Embryonic facial prominence (tissue), 1 donor: ENCODE measurements at regions not wholly inside any gene's neighbourhood (a gene's known extent, or its start where the extent isn't known, plus 50 kb on each side); places are given as distances from the start of the nearest gene placed in this dataset.
"Not testable (repeated sequence)": the region's sequence is repeated elsewhere in the genome, so short reads cannot be mapped to it uniquely, and the experiment has no call there.

Source experiments
- DNase-seq: peaks from one replicate; pipeline ENCODE4 v3.0.0-alpha.2; 2016; ENCODE audit errors: extremely low spot score

DNA sequence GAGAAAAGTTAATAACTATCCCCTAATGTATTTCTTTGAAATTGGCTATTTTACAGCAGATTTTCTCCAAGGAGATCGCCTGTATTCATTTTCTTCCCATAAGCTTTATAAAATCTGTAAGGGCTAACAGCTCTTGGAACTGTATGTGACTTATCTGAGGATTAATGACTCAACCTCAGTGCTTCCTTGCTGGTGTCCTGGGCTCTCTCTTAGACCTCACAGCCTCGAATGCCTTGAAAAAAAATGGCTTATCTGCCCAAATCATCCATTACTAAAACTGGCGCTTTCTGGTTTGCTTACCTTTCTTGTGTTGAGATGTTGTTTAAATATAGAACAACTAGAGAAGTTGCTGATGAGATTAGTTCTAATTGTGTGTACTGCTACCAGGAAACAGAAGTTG is 713.6 kb downstream of the SLC4A3 start:
- DNase-seq = no peak

DNA sequence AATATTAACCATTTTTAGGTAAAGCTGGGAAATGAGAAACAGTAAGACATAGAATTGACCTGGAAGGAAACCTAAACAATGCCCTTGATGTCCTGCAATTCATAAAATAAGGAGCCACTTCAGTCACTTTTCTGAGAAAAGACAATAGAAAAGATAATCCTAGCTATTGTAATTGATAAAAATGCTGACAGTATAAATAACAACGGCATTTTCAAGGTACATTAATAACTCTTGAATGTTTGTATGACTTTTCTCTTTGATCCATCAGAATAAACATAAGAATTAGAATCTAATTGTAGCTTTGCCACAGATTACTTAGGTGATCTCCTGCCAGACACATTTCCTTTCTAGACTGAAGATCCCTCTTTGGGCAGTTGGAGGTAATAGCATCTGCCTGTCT is 719.5 kb downstream of the SLC4A3 start:
- DNase-seq = no peak

DNA sequence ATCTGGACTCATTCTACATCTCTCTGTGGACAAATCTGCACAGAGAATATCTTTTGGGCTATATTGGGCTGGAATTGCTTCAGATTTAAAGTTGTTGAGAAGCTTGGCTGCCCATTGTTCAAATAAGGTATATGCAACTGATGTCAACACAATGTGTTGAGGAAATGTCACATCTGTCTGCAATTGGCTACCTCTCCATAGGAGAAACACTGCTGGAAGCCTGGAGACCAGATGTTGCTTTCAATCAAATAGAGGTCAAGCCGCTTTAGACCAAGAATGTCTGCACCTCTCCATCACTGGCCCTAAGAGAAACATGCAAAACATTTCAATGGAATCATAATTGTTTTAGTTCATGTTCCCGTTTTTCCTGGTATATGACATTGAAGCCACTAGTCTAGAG is 720.2 kb downstream of the SLC4A3 start:
- DNase-seq = no peak

DNA sequence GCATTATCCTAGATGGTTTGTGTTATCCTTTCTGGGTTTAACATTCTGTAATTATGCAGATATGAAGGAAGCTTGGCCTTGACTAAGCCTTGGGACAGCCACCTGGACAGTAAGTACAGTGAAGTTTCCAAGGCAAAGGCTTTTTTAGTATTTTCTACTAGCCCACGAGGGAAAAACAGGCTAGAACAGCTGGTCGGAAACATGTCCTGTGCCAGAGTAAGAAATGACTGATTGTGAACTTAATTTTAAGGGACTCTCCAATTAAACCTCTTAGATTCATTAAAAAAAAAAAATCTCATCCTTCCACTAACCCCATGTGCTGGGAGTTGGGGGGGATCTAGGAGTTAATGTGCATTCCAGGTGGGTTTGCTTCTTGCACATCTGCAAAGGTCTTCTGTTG is 720.8 kb downstream of the SLC4A3 start:
- no peak for DNase-seq

DNA sequence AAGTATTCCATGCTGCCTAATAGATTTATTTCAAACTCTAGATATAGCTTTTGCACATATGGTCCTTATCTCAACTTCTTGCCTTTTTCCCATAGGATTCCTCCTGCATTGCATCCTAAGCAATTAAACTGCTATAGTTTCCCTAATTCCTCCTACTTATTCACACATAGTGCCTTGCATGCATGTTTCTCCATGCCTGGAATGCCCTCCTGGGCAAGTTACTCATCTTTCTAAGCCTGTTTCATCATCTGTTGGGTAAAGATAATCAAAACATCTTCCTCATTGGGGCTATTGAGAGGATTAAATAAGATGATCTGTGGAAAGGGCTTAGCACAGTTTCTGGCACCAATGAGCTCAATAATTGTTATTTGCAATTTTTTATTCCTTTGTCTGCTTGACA is 726.5 kb downstream of the SLC4A3 start:
- no peak for DNase-seq

DNA sequence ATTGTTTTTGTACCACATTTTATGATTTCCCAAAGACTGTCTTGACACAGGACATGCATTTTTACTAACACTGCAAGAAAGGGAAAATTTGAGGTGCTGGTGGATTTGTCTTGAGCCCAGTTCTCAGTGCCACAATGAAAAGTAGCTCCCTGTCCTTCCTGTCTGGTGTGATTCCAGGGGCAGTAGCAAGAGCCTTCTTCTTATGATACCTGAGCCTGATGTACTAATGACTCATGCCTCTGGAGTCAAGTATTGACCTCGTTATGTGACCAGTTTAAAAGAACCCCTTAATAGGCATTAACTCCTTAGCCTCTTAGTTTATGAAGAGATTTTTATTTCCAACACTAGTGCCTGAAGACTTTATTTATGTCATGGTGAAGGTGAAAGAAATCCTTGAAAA is 728.6 kb downstream of the SLC4A3 start:
- DNase-seq = no peak

DNA sequence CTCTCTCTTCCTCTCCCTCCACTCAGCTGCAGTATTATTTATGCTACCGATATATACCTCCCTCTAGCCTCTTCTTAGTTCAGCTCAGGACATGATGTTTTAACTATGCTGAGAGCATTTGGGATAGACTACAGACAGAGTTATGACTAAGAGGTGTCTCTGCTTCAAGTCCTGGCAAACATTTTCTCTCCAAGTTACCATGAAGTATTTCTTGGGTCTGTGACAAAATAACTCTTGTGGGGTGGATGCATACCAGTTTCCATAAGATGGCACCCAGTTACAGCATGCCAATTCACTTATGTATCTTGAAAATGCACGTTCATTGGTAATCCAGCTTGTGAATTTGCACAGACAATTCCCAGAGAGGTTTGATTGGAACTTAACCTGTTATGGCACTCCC is 737.6 kb downstream of the SLC4A3 start:
- DNase-seq = no peak

DNA sequence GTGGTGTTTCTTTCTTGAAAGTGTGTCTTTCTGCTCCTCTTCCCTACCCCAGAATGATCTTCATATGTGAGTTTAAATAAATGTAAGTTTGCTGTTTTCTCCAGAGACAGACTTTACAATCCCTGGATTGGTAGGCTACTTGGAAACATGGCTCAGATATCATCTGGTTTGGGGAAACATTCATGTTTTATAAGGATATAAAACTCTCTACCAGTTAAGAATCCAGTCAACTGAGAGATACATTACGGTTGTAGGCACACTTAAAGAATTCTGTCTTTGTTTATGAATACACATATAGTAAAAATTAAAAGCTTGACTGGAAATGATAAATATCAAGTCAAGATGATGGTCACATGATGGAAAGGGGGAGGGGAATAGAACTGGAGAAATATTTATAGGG is 739.3 kb downstream of the SLC4A3 start:
- DNase-seq = no peak

DNA sequence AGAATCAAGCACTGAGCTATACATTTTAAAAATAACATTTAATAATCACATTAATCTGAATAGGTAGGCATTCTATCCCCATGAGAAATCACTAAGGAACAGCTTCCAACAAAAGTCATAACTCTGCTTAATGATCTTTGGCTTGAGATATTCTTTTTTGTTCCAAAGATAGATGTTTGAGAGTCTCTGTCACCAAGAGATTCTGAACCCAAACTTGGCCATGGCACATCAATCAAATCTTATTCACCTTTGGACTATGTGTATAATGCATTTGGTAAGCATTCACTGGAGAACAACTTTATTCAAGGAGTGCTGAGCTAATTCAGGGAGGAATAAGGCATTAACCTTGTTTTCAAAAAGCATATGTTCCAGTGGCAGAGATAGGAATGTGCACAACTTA is 743.3 kb downstream of the SLC4A3 start:
- no peak for DNase-seq

DNA sequence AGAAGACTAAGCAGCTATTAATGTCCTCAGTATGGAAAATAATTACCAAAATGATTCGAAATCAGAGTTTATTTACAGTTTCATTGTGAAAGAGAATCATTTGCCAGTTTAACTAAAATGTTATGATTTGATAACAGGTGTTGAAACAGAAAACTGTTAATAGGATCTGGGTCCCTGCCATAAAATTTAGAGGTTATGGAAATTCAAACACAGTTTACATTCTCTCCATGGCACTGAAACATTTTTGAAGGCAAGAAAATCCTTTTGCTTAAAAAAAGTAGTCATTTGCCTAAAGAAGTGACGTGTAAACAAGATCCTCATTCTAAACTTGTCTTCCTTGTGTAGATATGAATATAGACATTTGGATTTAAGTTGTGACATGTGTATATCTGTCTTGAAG is 743.8 kb downstream of the SLC4A3 start:
- DNase-seq = no peak

DNA sequence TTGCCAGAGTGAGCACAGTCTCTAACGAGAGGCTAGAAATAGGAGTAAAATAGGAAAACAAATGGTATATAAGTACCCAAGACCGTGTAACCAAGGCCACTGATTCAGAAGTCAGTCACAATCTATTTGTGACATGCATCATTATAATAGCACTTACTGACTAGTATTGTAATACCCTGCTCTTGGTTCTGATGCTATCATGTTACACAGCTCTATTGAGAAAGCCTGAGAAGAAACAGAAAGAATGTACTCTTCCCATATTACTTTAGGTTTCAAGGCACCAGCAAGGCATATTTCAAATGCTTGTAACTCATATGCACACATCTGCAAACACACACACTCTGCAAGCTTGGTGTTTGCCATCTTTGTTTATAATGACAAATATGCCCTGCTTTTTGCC is 746.4 kb downstream of the SLC4A3 start:
- peak; percentile 36 for DNase-seq

DNA sequence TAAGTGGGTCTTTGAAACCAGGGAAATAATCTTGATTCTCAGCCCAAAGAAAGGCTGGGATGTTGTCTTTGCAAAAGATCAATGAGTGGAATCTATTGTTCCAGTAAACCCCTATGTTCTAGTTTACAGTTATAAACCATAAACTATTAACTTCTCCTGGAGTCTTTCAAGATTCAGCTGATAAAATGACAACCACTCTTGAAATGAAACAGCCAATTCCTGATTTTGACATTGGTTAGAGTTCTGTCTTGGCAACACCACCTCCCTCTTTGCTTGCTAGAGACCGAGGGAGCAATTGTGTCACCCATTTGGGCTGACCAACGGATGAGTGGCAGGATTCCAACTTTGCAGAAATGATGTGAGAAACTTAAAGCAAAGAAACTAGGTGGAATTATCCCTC is 746.9 kb downstream of the SLC4A3 start:
- no peak for DNase-seq

DNA sequence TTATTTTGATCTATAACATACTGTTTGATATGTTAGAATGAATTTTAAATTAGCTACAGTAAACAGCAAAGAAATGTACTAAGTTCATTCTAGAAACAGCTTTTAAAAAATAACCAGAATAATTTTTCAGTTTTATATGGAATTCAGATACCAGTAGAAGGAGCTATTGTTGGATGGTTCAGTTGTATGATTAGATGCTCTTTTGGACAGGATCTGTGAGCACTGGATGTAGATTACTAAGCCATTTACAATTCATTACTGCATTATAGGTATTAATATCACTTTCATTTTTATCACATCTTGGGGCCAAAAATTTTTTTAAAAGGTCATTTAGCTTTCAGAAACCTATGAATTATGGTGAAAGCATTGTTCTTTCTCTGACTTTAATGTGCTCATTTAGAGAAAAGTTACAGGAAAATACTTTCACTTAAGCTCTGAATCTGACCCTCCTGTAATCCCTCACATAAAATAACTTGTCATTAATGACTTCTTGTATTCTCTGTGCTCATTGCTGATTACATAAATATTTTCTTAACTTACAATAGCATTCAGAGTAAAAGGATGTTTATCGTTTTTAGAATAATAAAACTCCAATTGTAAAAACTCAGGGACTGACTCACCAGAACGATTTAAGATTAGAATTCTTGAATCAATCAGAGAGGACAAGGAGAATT is 750.2 kb downstream of the SLC4A3 start:
- DNase-seq = no peak

DNA sequence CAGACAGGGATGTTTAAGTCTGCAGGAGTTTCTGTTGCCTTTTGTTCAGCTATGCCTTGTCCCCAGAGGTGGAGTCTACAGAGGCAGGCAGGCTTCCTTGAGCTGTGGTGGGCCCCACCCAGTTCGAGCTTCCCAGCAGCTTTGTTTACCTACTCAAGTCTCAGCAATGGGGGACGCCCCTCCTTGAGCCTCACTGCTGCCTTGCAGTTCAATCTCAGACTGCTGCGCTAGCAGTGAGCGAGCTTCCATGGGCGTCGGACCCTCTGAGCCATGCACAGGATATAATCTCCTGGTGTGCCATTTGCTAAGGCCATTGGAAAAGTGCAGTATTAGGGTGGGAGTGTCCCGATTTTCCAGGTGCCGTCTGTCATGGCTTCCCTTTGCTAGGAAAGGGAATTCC is 760.3 kb downstream of the SLC4A3 start:
- not testable (repeated sequence) for DNase-seq

DNA sequence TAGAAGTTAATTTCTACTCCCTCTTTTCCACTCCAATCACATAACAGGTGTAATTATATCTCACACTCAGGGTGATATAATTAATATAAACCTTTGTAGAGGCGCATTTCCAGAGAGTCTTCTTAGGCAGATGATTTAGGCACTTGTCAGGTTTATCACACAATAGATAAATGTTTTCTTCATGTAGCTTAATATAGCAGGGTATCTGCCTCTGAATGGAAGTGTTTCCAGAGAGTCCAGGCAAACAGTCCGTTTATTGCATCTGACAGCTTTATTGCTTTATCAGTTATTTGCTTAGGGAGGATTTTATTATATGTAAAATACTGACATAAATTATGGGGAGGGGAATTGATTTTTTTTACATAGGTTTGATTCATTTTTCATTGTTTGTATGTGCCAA is 766.3 kb downstream of the SLC4A3 start:
- no peak for DNase-seq

DNA sequence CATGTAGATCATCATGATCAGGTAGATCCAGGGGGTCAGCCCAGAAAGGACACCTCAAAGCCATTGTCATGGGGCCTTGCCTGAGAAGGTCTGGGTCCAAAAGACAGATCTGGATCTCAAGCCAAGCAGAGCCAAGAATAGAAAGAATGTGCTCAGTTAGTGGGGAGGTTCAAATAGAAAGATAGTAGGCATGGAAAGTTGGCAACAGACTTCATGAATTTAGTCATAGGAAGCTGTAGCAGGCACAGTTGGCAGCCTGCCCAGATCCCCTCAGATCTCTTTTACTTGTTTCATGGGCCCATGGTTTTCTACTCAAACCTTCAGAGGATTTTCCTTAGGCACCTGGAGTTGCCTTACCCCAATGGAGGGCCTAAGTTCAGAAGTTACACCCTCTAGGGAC is 767.0 kb downstream of the SLC4A3 start:
- DNase-seq = no peak

DNA sequence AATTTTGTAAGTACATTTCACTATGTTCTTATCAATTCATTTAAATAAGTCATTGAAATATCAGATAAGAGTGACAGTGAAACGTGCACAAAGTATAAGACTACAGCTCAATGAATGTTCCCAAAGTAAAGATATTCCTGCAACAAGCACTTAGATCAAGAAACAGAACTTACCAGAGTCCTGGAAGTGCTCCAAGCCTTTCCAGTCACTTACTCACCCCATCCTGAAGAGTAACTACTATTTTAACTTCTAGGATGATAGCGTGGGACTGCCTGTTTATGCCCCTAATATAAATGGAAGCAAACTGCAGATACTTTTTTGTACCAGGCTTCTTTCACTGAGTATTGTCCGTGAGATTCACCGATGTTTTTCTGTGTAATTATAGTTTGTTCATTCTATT is 768.9 kb downstream of the SLC4A3 start:
- no peak for DNase-seq

DNA sequence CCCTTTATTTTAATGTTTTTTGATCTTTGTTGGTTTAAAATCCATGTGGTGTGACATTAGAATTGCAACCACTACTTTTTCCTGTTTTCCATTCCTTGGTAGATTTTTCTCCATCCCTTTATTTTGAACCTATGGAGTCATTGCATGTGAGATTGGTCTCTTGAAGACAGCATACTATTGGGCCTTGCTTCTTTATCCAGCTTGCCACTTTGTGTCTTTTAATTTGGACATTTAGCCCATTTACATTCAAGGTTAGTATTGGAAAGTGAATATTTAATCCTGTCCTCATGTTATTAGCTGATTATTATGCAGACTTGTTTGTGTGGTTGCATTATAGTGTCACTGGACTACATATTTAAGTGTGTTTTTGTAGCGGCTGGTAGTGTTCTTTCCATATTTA is 782.9 kb downstream of the SLC4A3 start:
- DNase-seq = no peak

DNA sequence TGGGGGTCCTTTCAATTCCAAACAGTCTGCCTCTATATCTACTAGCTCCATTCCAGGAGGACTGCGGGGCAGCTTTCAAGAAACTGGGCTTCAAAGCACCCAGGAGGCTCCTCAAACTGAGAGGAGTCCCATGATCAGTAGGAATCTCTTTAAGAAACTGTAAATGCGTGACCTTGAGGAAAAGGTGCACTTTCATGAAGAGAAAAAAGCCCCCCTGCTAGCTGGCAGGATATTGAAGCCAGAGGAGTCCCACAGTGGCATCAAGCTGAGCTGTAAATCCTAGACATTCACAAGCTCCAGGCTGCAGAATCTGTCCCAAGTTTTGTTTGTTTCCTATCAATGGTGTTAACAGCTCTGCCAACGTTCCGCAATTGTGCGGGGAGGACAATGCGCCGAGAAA is 790.1 kb downstream of the SLC4A3 start:
- no peak for DNase-seq

DNA sequence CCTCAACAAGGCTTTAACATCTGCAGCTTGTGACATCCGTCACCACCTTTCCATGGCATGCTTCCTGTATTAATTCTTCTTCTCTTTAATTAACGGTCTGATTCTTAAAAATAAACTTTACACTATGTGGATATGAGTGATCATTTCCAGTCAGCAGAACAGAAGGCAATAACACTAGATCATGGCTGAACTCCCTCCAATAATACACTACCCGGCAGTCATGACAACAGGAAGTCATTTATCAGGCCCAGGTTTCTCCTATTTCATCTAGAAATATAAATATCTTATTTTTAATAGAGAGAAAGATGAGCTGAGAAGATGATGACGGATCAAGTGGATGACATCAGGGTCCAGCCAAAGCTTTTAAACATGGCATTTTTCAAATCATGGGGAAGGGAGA is 792.2 kb downstream of the SLC4A3 start:
- no peak for DNase-seq

DNA sequence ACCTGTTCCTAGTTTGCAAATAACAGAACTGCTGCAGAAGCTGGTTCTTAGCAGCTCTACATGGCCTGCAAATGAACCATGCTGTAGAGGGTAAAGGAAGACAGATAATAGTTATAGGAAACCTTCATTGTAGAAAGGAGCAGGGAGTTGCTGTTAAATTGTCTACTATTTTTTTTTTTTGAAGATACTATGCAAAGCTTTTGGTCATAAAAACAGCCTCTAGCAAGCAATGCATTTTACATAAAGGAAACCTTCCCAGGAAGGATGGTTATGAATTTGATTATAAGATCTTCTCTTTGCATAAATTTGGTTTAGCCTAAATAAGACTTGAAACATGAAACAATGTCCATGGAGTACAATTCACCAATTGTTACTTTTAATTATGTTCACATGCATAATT is 793.4 kb downstream of the SLC4A3 start:
- DNase-seq = no peak

DNA sequence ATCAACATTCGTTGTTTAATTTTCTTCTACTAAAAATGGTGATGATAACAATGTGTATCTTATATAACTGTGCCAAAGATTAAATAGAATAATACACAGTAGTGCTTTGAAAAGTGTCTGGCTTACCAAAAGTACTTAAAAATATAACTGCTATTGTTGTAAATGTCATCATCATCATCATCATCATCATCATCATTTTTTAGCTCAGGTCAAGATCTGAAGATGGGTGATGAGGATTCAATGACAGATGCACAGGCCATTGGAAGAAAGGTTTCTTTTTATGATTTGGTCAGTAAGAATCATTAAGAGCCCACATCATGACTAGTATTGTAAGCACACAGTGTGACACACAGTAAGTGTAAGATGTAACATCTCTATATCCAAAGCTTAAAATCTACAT is 795.2 kb downstream of the SLC4A3 start:
- DNase-seq = no peak

DNA sequence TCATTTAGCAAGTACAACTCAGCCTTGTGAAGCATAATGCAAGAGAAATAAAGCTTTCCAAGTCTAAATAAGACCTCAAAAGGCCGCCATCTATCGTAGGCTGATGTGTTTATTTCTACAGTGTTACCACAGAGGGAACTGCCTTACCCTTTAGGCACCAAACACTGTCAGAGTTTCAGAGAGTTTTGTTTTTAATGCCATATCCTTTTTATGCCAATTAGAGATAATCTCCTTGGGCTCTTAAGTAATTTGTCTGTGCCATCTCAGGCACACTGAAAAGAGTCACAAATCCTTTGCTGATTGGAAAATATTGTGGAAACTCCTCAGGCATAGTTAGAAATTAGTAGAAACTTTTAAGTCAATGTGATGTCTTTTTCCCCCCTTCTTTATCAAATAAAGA is 797.1 kb downstream of the SLC4A3 start:
- DNase-seq = no peak

DNA sequence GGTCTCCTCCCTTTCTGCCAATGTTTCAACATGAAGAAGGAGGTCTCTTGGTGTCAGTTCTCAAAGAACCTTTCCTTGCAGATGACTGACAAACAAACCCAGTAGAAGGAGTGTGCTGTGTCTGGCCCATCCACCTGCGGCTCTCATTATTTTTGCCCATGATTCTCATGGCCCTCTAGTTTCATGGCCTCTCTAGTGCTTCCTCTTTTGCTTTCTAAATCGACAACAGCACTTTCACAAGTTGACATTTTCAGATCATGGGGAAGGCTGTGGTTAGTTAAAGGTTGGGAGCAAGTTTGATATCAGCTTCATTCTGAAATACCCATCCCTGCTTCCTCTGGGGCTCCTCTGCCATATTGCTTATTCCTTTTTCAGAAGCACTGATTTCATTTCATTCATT is 805.2 kb downstream of the SLC4A3 start:
- no peak for DNase-seq

DNA sequence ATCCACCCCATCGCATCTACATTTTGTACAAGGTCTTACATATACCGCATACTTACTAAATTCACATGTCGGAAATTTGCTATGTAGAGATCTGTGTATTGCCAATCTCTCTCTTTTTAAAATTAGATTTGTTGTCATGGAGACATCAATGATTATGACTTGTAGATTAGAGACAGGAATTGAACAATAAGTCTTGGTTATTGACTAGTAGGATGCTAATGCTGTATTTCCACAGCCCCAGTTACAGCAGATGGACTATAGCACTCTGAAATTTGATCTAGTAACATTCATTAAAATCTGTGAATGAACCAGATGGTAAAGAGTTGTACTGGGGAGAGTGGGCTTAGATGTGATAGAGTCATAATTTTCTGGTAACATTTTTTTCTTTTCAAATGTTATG is 805.7 kb downstream of the SLC4A3 start:
- no peak for DNase-seq
